HG03196 (cell line): ENCODE measurements at regions not wholly inside any gene's neighbourhood (a gene's known extent, or its start where the extent isn't known, plus 50 kb on each side); places are given as distances from the start of the nearest gene placed in this dataset.

Source experiments
- ATAC-seq: cut with Tn5 transposase; IDR thresholded peaks from one replicate; pipeline ENCODE4 v1.9.1; 2021; ENCODE audit not compliant: unreplicated experiment

DNA sequence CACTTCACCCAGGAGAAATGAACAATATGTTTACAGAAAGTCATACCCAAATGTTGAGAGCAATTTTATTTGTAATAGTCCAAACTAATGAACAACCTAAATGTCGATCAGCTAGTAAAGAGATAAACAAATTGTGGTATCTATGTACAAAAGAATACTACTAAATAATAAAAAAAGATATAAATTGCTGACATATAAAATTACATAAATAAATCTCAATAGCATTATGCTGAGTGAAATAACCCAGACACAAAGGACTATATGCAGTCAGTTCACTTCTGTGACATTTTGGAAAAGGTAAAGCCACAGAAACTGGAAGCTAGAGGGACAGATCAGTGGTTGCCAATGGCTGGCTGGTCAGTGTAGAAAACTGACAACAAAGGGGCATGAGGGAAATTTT, 346.0 kb upstream of the PCDH20 start:
- no peak for ATAC-seq

GRCh38 chr13:61760102-61760501, 344.5 kb upstream of the PCDH20 start:
- no peak for ATAC-seq

- ATAC-seq = no peak
These were observed 340.4 kb upstream of the PCDH20 start for GRCh38 chr13:61756031-61756430.

DNA sequence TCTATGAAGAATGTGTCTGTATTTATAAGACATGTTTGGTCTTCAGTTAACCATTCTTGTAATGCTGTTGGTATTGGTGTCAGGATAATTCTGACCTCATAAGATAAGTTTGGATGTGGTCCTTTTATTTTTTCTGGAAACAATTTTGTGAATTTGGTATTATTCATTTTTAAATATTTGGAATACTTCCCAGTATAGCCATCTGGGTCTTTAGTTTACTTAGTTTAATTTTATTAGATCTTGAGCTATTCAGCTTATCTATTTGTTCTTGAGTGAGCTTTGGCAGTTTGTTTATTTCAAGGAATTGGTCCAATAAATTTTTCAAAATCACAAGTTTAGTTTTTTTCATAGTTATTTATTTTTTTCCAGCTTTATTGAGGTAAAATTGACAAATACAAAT, 335.4 kb upstream of the PCDH20 start:
- no peak for ATAC-seq

DNA sequence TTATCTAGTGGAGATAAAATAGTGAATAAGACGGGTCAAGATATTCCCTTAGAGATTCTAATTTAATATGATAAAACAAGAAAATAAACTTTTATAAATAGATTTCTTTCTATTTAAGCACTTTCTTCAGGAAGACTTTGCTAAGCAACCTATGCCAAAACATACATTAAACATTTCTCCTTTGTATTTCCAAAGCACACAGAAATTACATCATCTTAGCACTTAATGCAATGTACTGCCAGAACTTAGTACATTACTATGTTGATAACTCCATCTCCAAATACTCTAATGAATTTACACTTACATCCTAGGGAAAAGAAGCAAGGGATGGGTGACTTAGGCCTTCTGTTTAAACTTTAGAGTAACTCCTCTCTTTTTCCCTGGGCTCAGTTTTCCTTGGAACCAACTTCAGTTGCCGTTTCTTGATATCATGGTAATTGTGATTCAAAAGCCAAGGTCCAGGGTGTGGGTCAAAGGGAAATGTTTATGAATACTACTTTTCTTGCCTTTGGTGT, 322.6 kb upstream of the PCDH20 start:
- ATAC-seq = no peak

GRCh38 chr13:61734683-61735082, 319.0 kb upstream of the PCDH20 start:
- ATAC-seq = no peak

DNA sequence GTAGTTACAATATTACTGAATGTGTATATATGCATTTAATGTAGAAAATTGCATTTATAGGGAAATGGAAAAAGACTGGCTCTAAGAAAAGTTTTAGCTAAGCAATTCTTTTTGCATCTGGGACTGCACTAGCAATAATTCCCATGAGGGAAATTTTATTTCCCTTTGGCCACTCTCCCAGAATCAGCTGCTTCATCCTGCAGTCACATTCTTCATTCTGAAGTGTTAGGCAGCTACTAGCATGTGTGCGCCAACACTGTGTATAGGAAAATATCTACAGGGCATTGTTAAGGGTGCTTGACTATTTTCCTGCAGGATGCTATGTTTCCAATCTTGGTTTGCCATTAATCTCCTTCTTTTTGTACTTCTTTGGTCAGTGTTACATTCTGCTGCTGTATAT, 312.8 kb upstream of the PCDH20 start:
- ATAC-seq = no peak

- no peak for ATAC-seq
These were observed 312.1 kb upstream of the PCDH20 start for GRCh38 chr13:61727767-61728166.

GRCh38 chr13:61725806-61726205, 310.2 kb upstream of the PCDH20 start:
- ATAC-seq = no peak

DNA sequence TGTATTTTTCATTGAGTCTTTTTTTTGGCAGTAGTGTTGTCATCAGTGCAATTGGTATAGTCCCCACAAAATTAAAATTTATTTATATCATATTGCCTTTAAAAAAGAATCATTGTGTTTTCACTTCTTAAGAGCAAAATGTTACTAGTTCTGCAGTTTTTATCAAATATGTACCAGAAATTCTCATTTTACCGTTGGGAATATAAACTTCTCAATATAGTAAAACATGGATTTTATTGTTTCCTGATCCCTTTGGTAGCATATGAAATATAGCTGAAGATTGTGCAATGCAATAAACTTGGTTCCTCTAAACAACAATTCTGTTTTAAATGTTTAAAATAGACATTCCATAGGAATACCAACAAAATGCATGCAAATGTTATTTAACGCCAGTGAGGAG, 306.5 kb upstream of the PCDH20 start:
- no peak for ATAC-seq

DNA sequence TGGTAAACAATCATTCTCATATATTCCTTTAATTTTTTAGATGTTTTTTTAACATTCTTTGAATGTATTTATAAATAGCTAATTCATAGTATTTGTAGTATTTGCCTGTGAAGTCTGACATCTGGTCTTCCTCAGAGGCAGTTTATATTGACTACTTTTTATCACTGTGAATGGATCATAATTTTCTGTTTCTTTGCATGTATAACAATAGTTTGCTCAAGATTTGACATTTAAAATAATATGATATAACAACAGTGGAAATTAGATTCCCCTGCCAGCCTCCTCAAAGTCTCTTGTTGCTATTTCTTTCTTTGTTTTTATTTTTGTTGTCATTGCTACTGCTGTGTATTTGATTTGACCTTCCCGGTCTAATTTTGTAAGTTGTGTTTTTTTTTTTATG, 297.0 kb upstream of the PCDH20 start:
- ATAC-seq = no peak

GRCh38 chr13:61709258-61709657, 293.6 kb upstream of the PCDH20 start:
- ATAC-seq = no peak

GRCh38 chr13:61706899-61707298, 291.2 kb upstream of the PCDH20 start:
- ATAC-seq = no peak

- ATAC-seq = no peak
These were observed 285.0 kb upstream of the PCDH20 start for GRCh38 chr13:61700620-61701019.

GRCh38 chr13:61700181-61700580, 284.5 kb upstream of the PCDH20 start:
- no peak for ATAC-seq

GRCh38 chr13:61696676-61697075, 281.0 kb upstream of the PCDH20 start:
- ATAC-seq = no peak

GRCh38 chr13:61695147-61695546, 279.5 kb upstream of the PCDH20 start:
- no peak for ATAC-seq

DNA sequence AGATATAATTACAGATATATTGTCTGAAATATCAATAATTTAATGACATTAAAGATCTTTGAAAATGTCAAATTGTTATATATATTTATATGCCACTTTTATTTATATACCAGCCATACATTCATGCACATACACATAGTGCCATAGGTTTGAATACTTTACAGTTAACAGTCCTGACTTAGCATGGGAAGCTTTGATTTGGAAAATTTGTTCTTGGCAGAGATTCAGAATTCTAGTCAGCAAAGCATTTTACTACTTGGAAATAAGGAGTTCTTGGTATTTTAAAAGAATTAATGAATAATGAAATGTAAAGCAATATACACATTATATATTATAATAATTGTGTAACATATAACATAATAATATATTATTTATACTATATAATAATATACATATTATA, 277.0 kb upstream of the PCDH20 start:
- no peak for ATAC-seq

- ATAC-seq = no peak
These were observed 270.0 kb upstream of the PCDH20 start for GRCh38 chr13:61685682-61686012.

- ATAC-seq = no peak
These were observed 269.5 kb upstream of the PCDH20 start for GRCh38 chr13:61684976-61685681.

DNA sequence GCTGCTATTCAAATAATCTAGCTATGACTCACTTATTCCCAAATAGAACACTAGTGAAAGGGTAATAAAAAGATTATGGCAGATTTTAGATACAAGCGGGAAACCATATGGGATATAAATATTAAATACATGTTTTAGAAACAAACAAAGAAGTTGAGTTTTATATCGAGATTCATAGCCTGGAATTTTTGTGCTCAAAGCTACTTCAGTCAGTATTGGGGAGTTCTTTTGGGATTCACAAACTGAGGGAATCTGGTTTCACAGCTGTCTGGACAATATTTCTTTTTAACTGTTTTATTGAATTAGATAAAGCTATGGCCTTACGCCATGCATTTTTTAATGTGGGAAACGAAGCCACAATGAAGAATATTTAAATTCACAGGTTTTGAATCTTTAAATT, 257.1 kb upstream of the PCDH20 start:
- no peak for ATAC-seq

GRCh38 chr13:61670384-61671161, 254.9 kb upstream of the PCDH20 start:
- no peak for ATAC-seq
